Mesendoderm (in vitro differentiated cells): ENCODE measurements at regions not wholly inside any gene's neighbourhood (a gene's known extent, or its start where the extent isn't known, plus 50 kb on each side); places are given as distances from the start of the nearest gene placed in this dataset.

Experiments used
- DNase-seq: peaks from one replicate; pipeline ENCODE4 v3.0.0; 2013
- H2AK5ac ChIP-seq: 2 replicates; pipeline ENCODE4 v1.6.1; 2013; ENCODE audit warnings: low read length, inconsistent platforms
- H2BK120ac ChIP-seq: 2 replicates; pipeline ENCODE4 v1.6.1; 2013; ENCODE audit warnings: low read depth, mild to moderate bottlenecking, low read length, moderate library complexity, mixed read lengths
- H2BK15ac ChIP-seq: replicated peaks from 2 replicates; pipeline ENCODE4 v1.6.1; 2013; ENCODE audit warnings: low read depth, mild to moderate bottlenecking, moderate library complexity
- H2BK5ac ChIP-seq: 2 replicates; pipeline ENCODE4 v1.6.1; 2013; ENCODE audit warnings: low read length, inconsistent platforms
- H3K18ac ChIP-seq: 2 replicates; pipeline ENCODE4 v1.6.1; 2013; ENCODE audit warnings: mild to moderate bottlenecking, low read length, mixed read lengths
- H3K23ac ChIP-seq: one replicate; pipeline ENCODE4 v1.6.1; 2013; ENCODE audit warnings: low read length
- H3K27ac ChIP-seq: 2 replicates; pipeline ENCODE4 v1.5.1; 2013; ENCODE audit warnings: low read depth, mild to moderate bottlenecking, inconsistent platforms, low read length, moderate library complexity
- H3K27me3 ChIP-seq: 2 replicates; pipeline ENCODE4 v1.6.1; 2013; ENCODE audit warnings: low read length, control low read depth, mild to moderate bottlenecking, inconsistent platforms; ENCODE audit not compliant: insufficient read depth, poor library complexity
- H3K36me3 ChIP-seq: 2 replicates; pipeline ENCODE4 v1.6.1; 2013; ENCODE audit warnings: low read length, inconsistent platforms; ENCODE audit not compliant: control insufficient read depth, insufficient read depth
- H3K4ac ChIP-seq: one replicate; pipeline ENCODE4 v1.6.1; 2013; ENCODE audit warnings: low read depth, mild to moderate bottlenecking, low read length, moderate library complexity
- H3K4me1 ChIP-seq: 2 replicates; pipeline ENCODE4 v1.6.1; 2013; ENCODE audit warnings: low read depth, low read length, inconsistent platforms; ENCODE audit not compliant: control insufficient read depth
- H3K4me2 ChIP-seq: 2 replicates; pipeline ENCODE4 v1.6.1; 2013; ENCODE audit warnings: low read length
- H3K4me3 ChIP-seq: 2 replicates; pipeline ENCODE4 v1.5.1; 2013; ENCODE audit warnings: mild to moderate bottlenecking, low read length
- H3K56ac ChIP-seq: one replicate; pipeline ENCODE4 v1.6.1; 2013; ENCODE audit warnings: low read length
- H3K79me1 ChIP-seq: 2 replicates; pipeline ENCODE4 v1.6.1; 2013; ENCODE audit warnings: low read length, inconsistent platforms
- H3K79me2 ChIP-seq: 2 replicates; pipeline ENCODE4 v1.6.1; 2013; ENCODE audit warnings: mild to moderate bottlenecking, low read length; ENCODE audit not compliant: control insufficient read depth, insufficient read depth
- H3K9ac ChIP-seq: 2 replicates; pipeline ENCODE4 v1.6.1; 2013; ENCODE audit warnings: low read length, inconsistent platforms
- H4K5ac ChIP-seq: one replicate; pipeline ENCODE4 v1.6.1; 2013; ENCODE audit warnings: low read length
- H4K8ac ChIP-seq: one replicate; pipeline ENCODE4 v1.6.1; 2013; ENCODE audit warnings: low read depth, mild to moderate bottlenecking, control low read depth, low read length, moderate library complexity
- WGBS: extraction: QIAGEN DNeasy Blood & Tissue Kit; methylation state at CpG from one replicate; pipeline ENCODE4 v1.1.7; 2013; ENCODE audit warnings: low lambda C conversion rate, missing lambda C conversion rate; ENCODE audit not compliant: insufficient coverage; ENCODE audit errors: extremely low coverage; 5-methylcytosine and 5-hydroxymethylcytosine counted together

DNA sequence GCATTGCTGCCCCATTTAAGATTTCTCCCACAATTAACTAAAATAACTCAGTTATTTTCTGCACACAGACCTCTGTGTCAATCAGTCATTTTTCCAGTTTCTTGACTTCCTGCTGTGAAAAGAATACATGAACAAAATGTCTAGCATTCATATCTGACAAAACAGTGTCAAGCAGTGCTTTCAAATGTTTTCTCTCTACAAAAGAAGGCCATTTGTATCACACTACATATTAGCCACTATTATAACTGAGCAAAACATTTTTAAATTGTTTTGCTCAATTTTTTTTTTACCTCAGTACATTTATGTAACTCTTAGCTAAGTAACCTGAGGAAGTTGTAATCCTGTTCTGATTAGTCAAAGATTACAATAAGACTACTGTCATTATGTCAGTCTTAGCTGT lies 1498.5 kb upstream of the PRMT6 start:
- H2AK5ac ChIP-seq, result no peak overlapping the region
- H3K27me3 ChIP-seq, result no peaks in the 10 kb centered on the region
- no peaks in the 10 kb centered on the region for H3K4me1 ChIP-seq
- H3K27ac ChIP-seq, result no peak overlapping the region
- H2BK5ac ChIP-seq, result no peak overlapping the region
- no peak overlapping the region for H3K4me3 ChIP-seq
- no peaks in the 10 kb centered on the region for H3K79me2 ChIP-seq
- no peak overlapping the region for H3K23ac ChIP-seq
- H4K5ac ChIP-seq, result no peak overlapping the region
- H3K36me3 ChIP-seq, result no peaks in the 10 kb centered on the region
- no peak overlapping the region for H4K8ac ChIP-seq
- H3K9ac ChIP-seq, result no peak overlapping the region
- H3K4ac ChIP-seq, result no peak overlapping the region
- no peak overlapping the region for H3K18ac ChIP-seq
- no peaks in the 10 kb centered on the region for H3K79me1 ChIP-seq
- no peak for DNase-seq
- no peak overlapping the region for H3K4me2 ChIP-seq
- no peak overlapping the region for H2BK15ac ChIP-seq
- H2BK120ac ChIP-seq, result no peak overlapping the region
- H3K56ac ChIP-seq, result no peak overlapping the region

GRCh38 chr1:105565006-105565405 lies 1491.5 kb upstream of the PRMT6 start:
- Histone ChIP-seq H2BK5ac (no peak overlapping the region), H3K9ac (no peak overlapping the region), H3K4me2 (no peak overlapping the region), H3K4me3 (no peak overlapping the region), H3K36me3 (no peaks in the 10 kb centered on the region), H3K27ac (no peak overlapping the region), H3K23ac (no peak overlapping the region), H3K4me1 (no peaks in the 10 kb centered on the region), H3K56ac (no peak overlapping the region), H3K18ac (no peak overlapping the region), H3K27me3 (no peaks in the 10 kb centered on the region), H3K4ac (no peak overlapping the region), H4K8ac (no peak overlapping the region), H3K79me1 (no peaks in the 10 kb centered on the region), H2BK15ac (no peak overlapping the region), H3K79me2 (no peaks in the 10 kb centered on the region), H2AK5ac (no peak overlapping the region), H2BK120ac (no peak overlapping the region), H4K5ac (no peak overlapping the region)
- no CpG with 5 or more reads among the region's 2 CpGs for WGBS
- no peak for DNase-seq

DNA sequence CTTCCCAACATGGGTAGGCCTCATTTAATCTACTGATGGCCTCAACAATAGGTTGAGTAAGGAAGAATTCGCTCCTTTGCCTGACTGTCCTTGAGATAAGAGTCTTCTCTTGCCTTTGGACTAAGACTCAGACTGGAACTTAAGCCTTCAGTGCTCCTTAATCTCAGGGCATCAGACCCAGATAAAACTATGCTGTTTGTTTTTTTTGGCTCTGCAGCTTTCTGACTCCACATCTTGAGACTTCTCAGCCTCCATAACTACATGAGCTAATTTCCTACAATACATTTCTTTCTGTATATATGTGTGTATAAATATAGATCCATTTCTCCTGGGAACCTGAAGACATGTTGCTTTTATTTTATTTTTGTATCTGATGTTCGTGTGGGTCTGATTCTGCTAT lies 1470.7 kb upstream of the PRMT6 start:
- H3K27ac ChIP-seq, result no peak overlapping the region
- WGBS, result no CpG with 5 or more reads among the region's 2 CpGs
- H3K79me1 ChIP-seq, result no peaks in the 10 kb centered on the region
- peak; percentile 8 for DNase-seq
- H3K23ac ChIP-seq, result no peak overlapping the region
- no peak overlapping the region for H3K18ac ChIP-seq
- no peak overlapping the region for H3K9ac ChIP-seq
- H2BK15ac ChIP-seq, result no peak overlapping the region
- no peaks in the 10 kb centered on the region for H3K79me2 ChIP-seq
- no peaks in the 10 kb centered on the region for H3K27me3 ChIP-seq
- H3K56ac ChIP-seq, result no peak overlapping the region
- no peak overlapping the region for H3K4me2 ChIP-seq
- no peaks in the 10 kb centered on the region for H3K36me3 ChIP-seq
- H4K8ac ChIP-seq, result no peak overlapping the region
- no peak overlapping the region for H2BK5ac ChIP-seq
- H4K5ac ChIP-seq, result no peak overlapping the region
- no peaks in the 10 kb centered on the region for H3K4me1 ChIP-seq
- no peak overlapping the region for H3K4me3 ChIP-seq
- no peak overlapping the region for H2AK5ac ChIP-seq
- no peak overlapping the region for H2BK120ac ChIP-seq
- H3K4ac ChIP-seq, result no peak overlapping the region

- WGBS, result no CpG with 5 or more reads among the region's 1 CpG
- Histone ChIP-seq H3K9ac (no peak overlapping the region), H3K56ac (no peak overlapping the region)
Measured at GRCh38 chr1:105591681-105592080, 1464.8 kb upstream of the PRMT6 start.

DNA sequence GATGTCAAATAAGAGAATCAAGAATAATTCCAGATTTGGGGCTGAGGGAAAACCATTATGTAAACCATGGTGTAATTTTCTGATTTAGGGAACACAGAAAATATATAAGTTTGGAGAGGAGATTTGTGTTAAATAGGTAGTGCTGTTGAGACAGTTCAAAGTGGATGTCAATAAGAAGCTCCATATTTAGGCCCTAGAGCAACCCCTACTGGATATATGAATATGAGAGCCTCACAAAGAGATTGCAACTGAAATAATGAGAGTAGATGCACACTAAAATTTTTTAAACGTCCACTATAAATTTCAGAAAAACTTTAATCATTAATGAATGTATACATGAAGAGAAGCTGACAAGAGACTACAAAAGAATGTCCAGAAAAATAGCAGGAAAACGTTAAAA lies 1447.8 kb upstream of the PRMT6 start:
- no peak overlapping the region for H3K4ac ChIP-seq
- no peak overlapping the region for H3K18ac ChIP-seq
- H3K56ac ChIP-seq, result no peak overlapping the region
- H3K36me3 ChIP-seq, result no peaks in the 10 kb centered on the region
- H2BK5ac ChIP-seq, result no peak overlapping the region
- no peak overlapping the region for H2AK5ac ChIP-seq
- no peaks in the 10 kb centered on the region for H3K79me1 ChIP-seq
- no peak overlapping the region for H3K27ac ChIP-seq
- no peaks in the 10 kb centered on the region for H3K27me3 ChIP-seq
- H2BK120ac ChIP-seq, result no peak overlapping the region
- H2BK15ac ChIP-seq, result no peak overlapping the region
- no peaks in the 10 kb centered on the region for H3K4me1 ChIP-seq
- no peak overlapping the region for H3K4me3 ChIP-seq
- no CpG with 5 or more reads among the region's 2 CpGs for WGBS
- H4K8ac ChIP-seq, result no peak overlapping the region
- peak; percentile 16 for DNase-seq
- H3K79me2 ChIP-seq, result no peaks in the 10 kb centered on the region
- H3K9ac ChIP-seq, result no peak overlapping the region
- H3K4me2 ChIP-seq, result no peak overlapping the region
- H3K23ac ChIP-seq, result no peak overlapping the region
- no peak overlapping the region for H4K5ac ChIP-seq

More at GRCh38 chr1:105591681-105592080, 1464.8 kb upstream of the PRMT6 start:
- Histone ChIP-seq H3K27ac (no peak overlapping the region), H3K4ac (no peak overlapping the region), H3K4me3 (no peak overlapping the region), H2BK15ac (no peak overlapping the region), H3K79me2 (no peaks in the 10 kb centered on the region), H3K36me3 (no peaks in the 10 kb centered on the region), H4K5ac (no peak overlapping the region), H3K4me2 (no peak overlapping the region), H3K23ac (no peak overlapping the region), H2AK5ac (no peak overlapping the region), H3K18ac (no peak overlapping the region), H2BK5ac (no peak overlapping the region), H2BK120ac (no peak overlapping the region), H3K79me1 (no peaks in the 10 kb centered on the region), H4K8ac (no peak overlapping the region), H3K4me1 (no peaks in the 10 kb centered on the region), H3K27me3 (no peaks in the 10 kb centered on the region)
- no peak for DNase-seq

DNA sequence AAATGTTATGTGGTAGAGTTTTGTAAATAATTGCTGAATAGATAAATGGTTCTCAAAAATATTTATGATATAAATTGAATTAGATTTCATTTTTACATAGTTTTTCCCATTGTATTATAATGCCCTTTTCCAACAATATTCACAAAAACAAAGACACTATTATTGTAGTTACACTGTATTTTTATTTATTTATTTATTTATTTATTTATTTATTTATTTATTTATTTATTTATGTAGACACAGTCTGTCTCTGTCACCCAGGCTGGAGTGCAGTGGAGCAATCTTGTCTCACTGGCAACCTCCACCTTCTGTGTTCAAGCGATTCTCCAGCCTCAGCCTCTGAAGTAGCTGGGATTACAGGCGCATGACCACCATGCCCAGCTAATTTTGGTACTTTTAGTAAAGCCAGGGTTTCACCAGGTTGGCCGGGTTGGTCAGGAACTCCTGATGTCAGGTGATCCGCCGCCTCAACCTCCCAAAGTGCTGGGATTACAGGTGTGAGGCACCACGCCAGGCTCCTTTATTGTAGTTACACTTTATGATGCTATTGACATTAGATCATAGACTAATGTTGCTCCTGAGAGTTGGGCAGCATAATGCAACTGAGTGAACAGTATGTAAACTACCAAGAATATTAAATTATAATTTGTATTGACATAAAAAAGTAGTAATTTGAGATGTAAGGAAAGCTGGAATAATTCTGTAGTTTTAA lies 1430.0 kb upstream of the PRMT6 start:
- WGBS, result no CpG with 5 or more reads among the region's 6 CpGs
- Histone ChIP-seq H3K27ac (no peak overlapping the region), H3K4ac (no peak overlapping the region), H4K8ac (no peak overlapping the region), H3K27me3 (no peaks in the 10 kb centered on the region), H3K79me1 (no peaks in the 10 kb centered on the region), H3K79me2 (no peaks in the 10 kb centered on the region), H4K5ac (no peak overlapping the region), H3K36me3 (no peaks in the 10 kb centered on the region), H3K4me2 (no peak overlapping the region), H2AK5ac (no peak overlapping the region), H3K4me1 (no peaks in the 10 kb centered on the region), H3K18ac (no peak overlapping the region), H2BK15ac (no peak overlapping the region), H3K56ac (no peak overlapping the region), H3K23ac (no peak overlapping the region), H2BK5ac (no peak overlapping the region), H3K4me3 (no peak overlapping the region), H3K9ac (no peak overlapping the region), H2BK120ac (no peak overlapping the region)
- no peak for DNase-seq
